Aorta (tissue), 5 donors: ENCODE measurements at regions not wholly inside any gene's neighbourhood (a gene's known extent, or its start where the extent isn't known, plus 50 kb on each side); places are given as distances from the start of the nearest gene placed in this dataset.

Source experiments
- ATAC-seq: fragments of 200-7000 bp; cut with Tn5 transposase; one replicate; pipeline ENCODE4 v1.9.1; 2022; ENCODE audit warnings: moderate library complexity; ENCODE audit not compliant: low FRiP score
- DNase-seq, 2 donors: peaks; one replicate each; pipeline ENCODE4 v3.0.0-alpha.2; 2020
- H3K27ac ChIP-seq, 2 donors: one replicate each; pipeline ENCODE4 v1.5.1; 2013; ENCODE audit warnings: low read length in 2 of 2, mild to moderate bottlenecking in 2 of 2, moderate library complexity in 2 of 2, control low read depth in 1 of 2, inconsistent platforms in 1 of 2, low read depth in 1 of 2
- H3K27me3 ChIP-seq, 2 donors: one replicate each; pipeline ENCODE4 v1.6.1; 2013; ENCODE audit warnings: control low read depth in 1 of 2, low read length in 1 of 2, mild to moderate bottlenecking in 1 of 2, moderate library complexity in 1 of 2; ENCODE audit not compliant: insufficient read depth in 2 of 2, control insufficient read depth in 1 of 2
- H3K36me3 ChIP-seq, 2 donors: one replicate each; pipeline ENCODE4 v1.6.1; 2013; ENCODE audit warnings: control low read depth in 1 of 2, low read length in 1 of 2, mild to moderate bottlenecking in 1 of 2; ENCODE audit not compliant: insufficient read depth in 2 of 2, control insufficient read depth in 1 of 2
- H3K4me1 ChIP-seq, 2 donors: one replicate each; pipeline ENCODE4 v1.6.1; 2013; ENCODE audit warnings: low read length in 2 of 2, control low read depth in 1 of 2, mild to moderate bottlenecking in 1 of 2, moderate library complexity in 1 of 2; ENCODE audit not compliant: insufficient read depth in 2 of 2, control insufficient read depth in 1 of 2
- H3K4me3 ChIP-seq, 2 donors: one replicate each; pipeline ENCODE4 v1.5.1; 2013; ENCODE audit warnings: low read length in 2 of 2, control low read depth in 1 of 2, mild to moderate bottlenecking in 1 of 2
- H3K9me3 ChIP-seq: one replicate; pipeline ENCODE4 v1.6.1; 2013; ENCODE audit warnings: mild to moderate bottlenecking, low read length; ENCODE audit not compliant: control insufficient read depth
- WGBS, 2 donors: extraction: QIAGEN DNeasy Blood & Tissue Kit; methylation state at CpG; one replicate each; pipeline ENCODE4 v1.1.7; 2013; 5-methylcytosine and 5-hydroxymethylcytosine counted together
- intact Hi-C, 2 donors: fragments of 100-400 bp; cut with DNase I; formaldehyde crosslinking; loops; one replicate each; pipeline versions ENCODE4 v1.14.2 to v1.15.0; 2022
- donor health status: healthy with polysubstance abuse.
- donor health status: Bipolar disorder and iron deficiency.
- donor health status: DM: no; HTN: no; CAD: no.
- donor health status: DM: no; HTN: no; CAD: no.
- donor health status: DM: yes; HTN: yes; CAD: no.

DNA sequence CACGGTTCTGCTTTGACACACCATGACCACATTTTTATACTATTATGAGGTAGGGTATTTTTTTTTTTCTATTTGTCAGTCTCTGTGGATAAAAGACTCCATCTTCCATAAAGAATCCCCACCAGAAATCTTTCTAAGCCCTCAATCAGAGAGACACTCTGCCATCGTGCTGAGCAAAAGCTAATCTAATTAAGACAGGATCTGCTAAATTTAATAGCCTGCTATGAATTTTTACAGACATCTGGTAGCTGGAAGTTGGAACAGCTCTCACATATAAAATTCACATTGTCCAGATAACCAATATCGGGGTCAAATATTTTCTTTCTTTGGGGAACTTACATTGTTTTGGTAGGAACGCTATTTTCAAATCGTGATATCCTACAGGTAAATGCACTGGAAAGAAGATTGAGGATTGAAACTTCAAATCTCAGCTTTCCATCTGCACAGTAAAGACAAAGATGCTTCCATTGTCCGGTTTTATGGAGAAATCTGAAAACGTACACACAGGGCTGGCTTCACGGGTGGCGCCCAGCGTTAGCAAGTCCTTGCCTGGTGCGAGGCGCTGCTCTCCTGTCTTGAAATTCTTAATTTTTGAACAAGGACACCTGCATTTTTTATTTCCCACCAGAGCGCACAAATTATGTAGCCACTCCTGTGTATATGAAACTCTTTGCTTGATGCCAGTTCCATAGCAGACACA lies 573.8 kb upstream of the NOX3 start:
- 82 to 83% methylated on average over 13 of the region's 13 CpGs for WGBS, 2 donors
- Histone ChIP-seq H3K27me3 (no peaks in the 10 kb centered on the region), H3K36me3 (no peaks in the 10 kb centered on the region), H3K9me3 (peaks cover 1% of the 10 kb centered on the region), H3K4me1 (peaks cover 1 to 3% of the 10 kb centered on the region in 2 donors), H3K4me3 (no peak overlapping the region), H3K27ac (no peak overlapping the region)
- DNase-seq (no peak), ATAC-seq (no peak)
- intact Hi-C loops, result no loop called here

DNA sequence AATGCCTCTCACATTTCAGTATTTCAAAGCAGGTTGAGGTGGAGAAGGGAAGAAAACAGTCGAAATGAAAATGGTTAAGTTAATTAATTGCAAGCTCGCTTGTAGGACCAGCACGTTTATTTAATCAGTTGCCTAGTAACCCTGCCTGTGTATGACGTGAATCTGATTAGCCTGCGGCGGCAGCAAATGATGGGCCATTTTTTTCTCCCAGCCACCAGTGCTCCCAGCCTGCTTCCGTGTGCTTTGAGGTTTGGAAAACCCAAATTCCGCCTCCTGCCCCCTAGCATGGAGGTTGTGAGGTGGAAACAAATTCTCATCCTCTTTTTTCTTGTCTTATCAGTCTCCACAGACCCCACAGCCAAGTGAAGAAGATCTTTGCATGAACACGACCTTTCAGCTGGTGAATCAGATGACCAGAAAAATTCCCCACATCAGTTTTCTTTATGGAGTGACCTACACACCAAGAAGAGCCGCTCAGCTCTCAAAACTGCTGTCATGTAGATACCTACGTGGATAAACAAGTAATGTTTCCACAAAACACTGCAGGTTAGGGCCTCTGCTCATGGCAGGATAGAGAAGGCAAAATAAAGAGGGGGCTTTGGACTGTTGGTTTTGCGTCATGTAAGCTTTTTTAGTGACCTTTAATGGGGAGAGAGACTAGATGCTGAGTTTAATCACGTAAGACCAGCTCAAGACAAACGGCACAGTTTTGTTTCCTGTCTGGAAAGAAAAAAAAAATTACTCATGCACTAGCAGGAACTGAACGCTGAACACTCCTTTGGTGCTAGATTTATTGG lies 572.9 kb upstream of the NOX3 start:
- H3K4me1 ChIP-seq, result peaks cover 1 to 3% of the 10 kb centered on the region in 2 donors
- DNase-seq (no peak), ATAC-seq (no peak)
- peaks cover 1% of the 10 kb centered on the region for H3K9me3 ChIP-seq
- no peak overlapping the region for H3K4me3 ChIP-seq
- H3K27me3 ChIP-seq, result no peaks in the 10 kb centered on the region
- intact Hi-C loops, result no loop called here
- no peak overlapping the region for H3K27ac ChIP-seq
- H3K36me3 ChIP-seq, result no peaks in the 10 kb centered on the region
- WGBS, 2 donors, result 70 to 74% methylated on average over 15 of the region's 15 CpGs

DNA sequence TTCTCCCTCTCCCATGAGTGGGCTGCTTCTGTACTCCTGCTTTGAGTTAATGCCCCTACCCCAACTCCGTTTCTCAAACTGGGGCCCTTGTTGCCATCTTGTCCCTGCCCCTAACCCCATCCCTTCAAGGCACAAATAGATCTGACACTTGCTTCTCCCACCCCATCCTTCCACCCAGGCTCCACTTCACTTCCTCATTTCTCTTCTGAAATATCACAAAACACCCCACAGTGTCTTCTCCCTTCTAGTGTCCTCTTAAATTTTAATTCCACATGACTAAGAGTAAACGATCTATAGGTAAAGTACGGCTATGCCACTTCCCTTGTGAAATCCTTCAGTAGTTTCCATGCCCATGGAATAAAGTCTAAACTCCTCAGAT lies 571.6 kb upstream of the NOX3 start:
- Histone ChIP-seq H3K36me3 (no peaks in the 10 kb centered on the region), H3K27ac (no peak overlapping the region), H3K4me1 (peaks cover 1 to 3% of the 10 kb centered on the region in 2 donors), H3K9me3 (peaks cover 1% of the 10 kb centered on the region), H3K27me3 (no peaks in the 10 kb centered on the region), H3K4me3 (no peak overlapping the region)
- DNase-seq (no peak), ATAC-seq (no peak)
- WGBS, 2 donors, result 68 to 73% methylated on average over 3 of the region's 3 CpGs
- intact Hi-C loops, result no loop called here

DNA sequence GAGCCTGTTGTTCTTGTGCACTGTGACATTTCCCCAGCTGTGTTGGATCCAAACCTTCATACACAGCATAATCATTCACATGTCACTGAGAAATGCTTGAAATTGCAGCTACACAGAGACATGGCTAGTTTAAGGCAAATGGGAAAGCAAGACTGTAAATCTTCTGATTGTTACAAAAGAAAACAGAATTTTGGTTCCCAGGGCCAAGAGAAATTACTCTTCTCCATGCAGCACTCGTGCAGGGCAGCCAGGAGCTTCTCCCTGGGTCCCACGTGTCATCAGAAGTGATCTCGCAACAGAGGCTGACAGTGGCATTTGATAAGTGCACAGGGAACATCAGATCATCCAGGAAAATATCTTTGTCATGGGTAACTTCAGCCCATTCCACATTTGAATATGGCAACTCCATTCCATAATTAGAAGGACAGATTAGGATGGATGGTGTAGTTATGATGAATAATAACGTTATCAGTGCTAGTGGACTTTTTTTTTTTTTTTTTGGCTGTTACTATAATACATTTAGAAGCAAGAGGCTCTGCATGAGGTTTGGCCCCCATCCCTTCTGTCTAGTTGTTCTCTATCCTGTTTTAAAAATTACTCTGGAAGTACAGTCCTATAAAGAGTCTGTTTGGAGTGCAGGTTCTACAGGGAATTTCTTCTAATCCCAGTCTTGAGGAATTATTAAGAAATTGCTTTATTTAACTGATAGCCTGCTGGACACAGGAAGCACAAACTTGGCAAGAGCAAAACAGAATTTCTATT lies 571.0 kb upstream of the NOX3 start:
- Histone ChIP-seq H3K4me1 (peaks cover 1 to 3% of the 10 kb centered on the region in 2 donors), H3K27ac (no peak overlapping the region), H3K4me3 (no peak overlapping the region), H3K36me3 (no peaks in the 10 kb centered on the region), H3K9me3 (peaks cover 1% of the 10 kb centered on the region), H3K27me3 (no peaks in the 10 kb centered on the region)
- 9 to 14% methylated on average over 4 of the region's 4 CpGs for WGBS, 2 donors
- DNase-seq (peak in 1 of 2 donors; percentile 52), ATAC-seq (peak; percentile 45)
- intact Hi-C loops, result no loop called here

DNA sequence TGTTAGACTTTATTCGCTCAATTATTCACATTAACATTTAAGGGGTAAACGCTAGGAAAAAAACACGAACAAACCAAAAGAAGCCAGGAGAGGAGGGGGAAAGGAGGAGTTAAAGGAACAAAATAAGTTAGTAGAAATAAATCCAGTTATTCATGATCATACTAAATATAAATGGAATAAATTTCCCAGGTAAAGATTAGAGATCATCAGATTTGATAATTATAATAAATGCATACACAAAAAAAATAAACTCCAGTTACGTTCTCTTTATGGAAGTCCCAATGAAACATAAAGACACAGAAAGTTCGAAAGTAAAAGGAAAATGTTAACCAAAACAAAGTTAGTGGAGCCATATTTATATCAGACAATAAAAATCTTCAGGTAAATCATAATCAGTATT lies 568.7 kb upstream of the NOX3 start:
- ATAC-seq (no peak), DNase-seq (no peak)
- peaks cover 1% of the 10 kb centered on the region for H3K9me3 ChIP-seq
- peaks cover 0 to 3% of the 10 kb centered on the region in 2 donors for H3K4me1 ChIP-seq
- no peak overlapping the region for H3K4me3 ChIP-seq
- 93 to 95% methylated on average over 5 of the region's 5 CpGs for WGBS, 2 donors
- no peaks in the 10 kb centered on the region for H3K36me3 ChIP-seq
- intact Hi-C loops, result no loop called here
- H3K27ac ChIP-seq, result no peak overlapping the region
- H3K27me3 ChIP-seq, result no peaks in the 10 kb centered on the region

GRCh38 chr6:156021746-156022396 lies 566.2 kb upstream of the NOX3 start:
- no peak for DNase-seq
- peaks cover 0 to 3% of the 10 kb centered on the region in 2 donors for H3K4me1 ChIP-seq

GRCh38 chr6:156017838-156018237 lies 562.2 kb upstream of the NOX3 start:
- Histone ChIP-seq H3K4me1 (peaks cover 0 to 2% of the 10 kb centered on the region in 2 donors), H3K4me3 (no peak overlapping the region), H3K9me3 (no peaks in the 10 kb centered on the region), H3K27ac (no peak overlapping the region), H3K27me3 (no peaks in the 10 kb centered on the region), H3K36me3 (no peaks in the 10 kb centered on the region)
- intact Hi-C loops, result no loop called here
- DNase-seq (no peak), ATAC-seq (no peak)
- WGBS, 2 donors, result 75 to 83% methylated on average over 3 of the region's 3 CpGs

More at GRCh38 chr6:156021746-156022396, 566.2 kb upstream of the NOX3 start:
- H3K9me3 ChIP-seq, result peaks cover 1% of the 10 kb centered on the region
- H3K27me3 ChIP-seq, result no peaks in the 10 kb centered on the region
- no peaks in the 10 kb centered on the region for H3K36me3 ChIP-seq
- peak; percentile 67 for ATAC-seq
- peak overlapping the region in 1 of 2 donors; percentile 61 for H3K27ac ChIP-seq
- 76 to 79% methylated on average over 6 of the region's 6 CpGs for WGBS, 2 donors
- no peak overlapping the region for H3K4me3 ChIP-seq
- intact Hi-C loops, result no loop called here

GRCh38 chr6:156016186-156016976 lies 560.7 kb upstream of the NOX3 start:
- intact Hi-C loops, result no loop called here
- Histone ChIP-seq H3K9me3 (no peaks in the 10 kb centered on the region), H3K27ac (no peak overlapping the region), H3K36me3 (no peaks in the 10 kb centered on the region), H3K27me3 (no peaks in the 10 kb centered on the region), H3K4me3 (no peak overlapping the region), H3K4me1 (peaks cover 0 to 2% of the 10 kb centered on the region in 2 donors)
- ATAC-seq (no peak), DNase-seq (no peak)
- WGBS, 2 donors, result 71 to 74% methylated on average over 7 of the region's 7 CpGs
